GM18873 (cell line): ENCODE measurements at regions not wholly inside any gene's neighbourhood (a gene's known extent, or its start where the extent isn't known, plus 50 kb on each side); places are given as distances from the start of the nearest gene placed in this dataset.
"Not testable (repeated sequence)": the region's sequence is repeated elsewhere in the genome, so short reads cannot be mapped to it uniquely, and the experiment has no call there.

ENCODE experiments used
- ATAC-seq: cut with Tn5 transposase; IDR thresholded peaks from one replicate; pipeline ENCODE4 v1.9.1; 2021; ENCODE audit warnings: mild to moderate bottlenecking, moderate library complexity, moderate number of reproducible peaks; ENCODE audit not compliant: unreplicated experiment, low FRiP score

DNA sequence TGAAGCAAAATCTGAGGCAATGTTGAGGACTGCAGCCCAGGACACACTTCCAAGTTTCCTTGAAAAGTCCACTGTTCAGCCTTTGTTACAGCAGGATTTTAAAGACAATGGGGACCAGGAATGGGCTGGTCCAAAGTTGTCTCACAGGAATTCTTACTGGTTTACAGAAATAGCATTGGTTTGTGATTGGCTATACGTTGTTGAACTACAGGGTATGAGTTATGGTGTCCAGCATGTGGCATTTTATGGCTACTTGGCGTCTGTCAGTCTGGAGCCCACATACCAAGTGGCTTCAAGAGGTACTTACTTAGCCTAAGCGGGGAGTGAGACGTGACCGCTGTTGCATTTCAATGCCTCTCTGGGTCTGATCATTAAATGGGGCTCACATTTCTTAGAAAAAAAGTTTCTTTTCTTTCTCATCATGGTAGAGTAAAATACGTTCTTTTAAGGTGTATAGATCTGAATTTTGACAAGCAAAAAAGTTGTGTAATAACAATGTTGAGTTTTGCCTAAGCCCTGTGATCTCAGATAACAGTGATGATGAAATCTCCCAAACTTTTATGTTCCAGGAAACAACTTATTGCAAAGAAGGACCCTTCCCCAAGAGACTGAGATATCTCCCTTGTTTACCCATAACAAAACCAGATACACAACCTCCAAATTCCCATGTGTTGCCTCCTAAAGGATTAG lies 100.0 kb upstream of the TRIM24 start:
- ATAC-seq, result no peak

GRCh38 chr7:138363721-138364120 lies 96.3 kb upstream of the TRIM24 start:
- ATAC-seq, result no peak

GRCh38 chr7:138366137-138366536 lies 93.9 kb upstream of the TRIM24 start:
- not testable (repeated sequence) for ATAC-seq

- ATAC-seq, result not testable (repeated sequence)
Observed at GRCh38 chr7:138366676-138367075, 93.4 kb upstream of the TRIM24 start.

DNA sequence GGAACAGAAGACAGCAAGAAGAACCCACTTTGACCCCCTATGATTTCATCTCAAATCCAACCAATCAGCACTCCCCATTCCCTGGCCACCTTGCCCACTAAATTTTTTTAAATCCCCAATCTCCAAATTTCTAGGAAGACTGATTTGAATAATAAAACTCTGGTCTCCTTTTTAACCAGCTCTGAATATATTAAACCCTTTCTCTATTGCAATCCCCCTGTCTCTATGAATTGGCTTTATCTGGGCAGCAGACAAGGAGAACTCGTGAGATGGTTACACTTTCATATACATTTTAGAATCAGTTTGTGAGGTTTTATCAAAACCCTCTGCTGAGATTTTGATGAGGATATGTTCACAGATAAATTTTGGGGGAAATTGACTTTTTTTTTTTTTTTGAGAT lies 90.3 kb upstream of the TRIM24 start:
- ATAC-seq, result no peak

- ATAC-seq, result no peak
Observed at GRCh38 chr7:138370956-138371355, 89.1 kb upstream of the TRIM24 start.

DNA sequence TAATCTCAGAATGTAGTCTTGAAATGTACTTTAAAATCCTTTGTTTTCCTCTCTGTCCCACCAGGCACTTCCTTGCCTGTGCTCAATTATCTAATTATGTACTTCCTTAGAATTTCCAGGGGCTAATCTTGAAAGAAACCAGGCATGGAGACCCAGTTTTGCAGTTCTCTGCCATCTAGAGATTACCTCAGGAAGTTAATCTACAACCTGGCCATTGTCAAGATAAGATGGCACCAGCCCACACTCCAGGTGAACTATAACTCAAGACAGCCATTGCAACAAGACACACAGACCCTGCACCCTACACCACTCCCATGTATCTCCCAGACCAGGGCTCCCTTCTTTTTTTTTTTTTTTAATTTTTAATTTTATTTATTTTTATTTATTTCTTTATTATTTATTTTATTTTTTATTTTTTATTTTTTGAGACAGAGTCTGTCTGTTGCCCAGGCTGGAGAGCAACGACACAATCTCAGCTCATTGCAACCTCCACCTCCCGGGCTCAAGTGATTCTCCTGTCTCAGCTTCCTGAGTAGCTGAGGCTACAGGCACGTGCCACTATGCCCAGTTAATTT lies 85.9 kb upstream of the TRIM24 start:
- no peak for ATAC-seq

GRCh38 chr7:138377306-138377705 lies 82.8 kb upstream of the TRIM24 start:
- no peak for ATAC-seq

DNA sequence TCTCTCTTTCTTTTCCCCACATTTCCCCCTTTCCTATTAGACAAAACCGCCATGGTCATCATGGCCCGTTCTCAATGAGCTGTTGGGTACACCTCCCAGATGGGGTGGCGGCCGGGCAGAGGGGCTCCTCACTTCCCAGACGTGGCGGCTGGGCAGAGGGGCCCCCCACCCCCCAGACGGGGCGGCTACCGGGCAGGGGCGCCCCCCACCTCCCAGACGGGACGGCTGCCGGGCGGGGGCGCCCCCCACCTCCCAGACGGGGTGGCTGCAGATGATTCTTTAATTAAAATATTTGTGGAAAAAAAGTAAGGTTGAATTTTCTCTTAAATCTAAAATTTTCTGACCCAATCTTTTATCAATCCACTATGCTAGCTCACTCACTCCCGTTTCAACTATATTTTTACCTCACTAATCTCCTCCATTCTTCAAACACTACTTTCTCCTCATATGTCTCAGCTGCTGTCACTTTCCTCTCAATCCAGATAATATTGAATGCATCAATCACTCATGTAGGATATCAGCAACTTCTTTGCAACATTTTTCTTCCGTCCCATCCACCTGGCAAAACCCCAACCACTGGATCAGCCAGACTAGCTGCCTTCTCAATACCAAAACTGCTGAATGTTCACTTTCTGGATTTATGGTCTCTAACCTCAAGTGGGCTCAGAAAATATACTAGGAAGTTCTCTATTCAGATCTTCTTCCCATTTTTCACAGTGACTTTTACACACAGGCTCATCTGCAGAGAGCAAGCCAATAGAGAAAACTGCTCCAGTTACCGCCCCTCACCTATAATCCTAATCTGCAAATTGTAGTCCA lies 81.1 kb upstream of the TRIM24 start:
- ATAC-seq, result no peak

DNA sequence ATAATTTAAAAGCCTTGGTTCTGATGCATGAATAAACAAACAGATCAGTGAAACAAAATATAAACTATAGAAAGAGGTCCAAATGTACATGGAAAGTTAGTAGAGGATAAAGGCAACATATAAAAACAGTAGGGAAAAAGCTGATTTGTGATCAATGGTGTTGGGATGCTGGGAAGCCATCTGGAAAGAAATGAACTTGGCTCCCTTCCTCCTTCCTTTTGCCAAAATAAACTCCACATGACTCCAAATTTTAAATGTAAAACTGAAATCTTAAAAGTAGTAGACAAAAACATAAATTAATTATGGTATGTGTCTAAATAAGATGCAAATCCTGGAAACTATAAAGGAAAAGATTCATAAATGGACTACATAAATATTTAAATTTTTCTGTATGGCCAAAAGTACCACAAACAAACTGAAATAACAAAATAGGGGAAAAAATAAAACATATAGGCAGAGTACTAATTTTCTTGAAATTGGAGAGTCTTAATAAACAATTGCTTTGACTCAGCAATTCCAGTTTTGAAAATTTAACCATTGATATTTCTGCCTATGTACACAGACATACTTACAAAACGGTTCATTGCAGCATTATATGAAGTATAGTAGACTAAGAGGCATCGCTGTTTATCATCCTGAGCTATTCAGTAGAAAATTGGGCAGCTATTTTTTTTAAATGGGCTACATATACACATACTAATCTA lies 77.0 kb upstream of the TRIM24 start:
- no peak for ATAC-seq

DNA sequence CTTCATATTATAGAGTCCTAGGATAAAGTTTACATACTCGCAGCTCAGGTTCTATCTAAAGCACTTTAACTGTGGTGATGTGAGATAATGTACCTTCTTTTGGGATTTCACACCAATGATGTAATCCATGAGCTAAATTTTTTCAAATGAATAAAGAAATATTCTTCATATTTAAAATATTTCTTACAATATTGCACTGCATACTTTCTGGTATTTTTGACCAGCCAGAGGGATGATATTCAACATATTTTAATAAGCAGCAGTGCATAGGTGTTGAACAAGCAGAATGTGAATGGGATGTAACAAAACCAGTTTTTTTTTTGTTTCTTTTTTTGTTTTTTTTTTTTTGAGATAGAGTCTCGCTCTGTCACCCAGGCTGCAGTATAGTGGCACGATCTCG lies 73.2 kb upstream of the TRIM24 start:
- ATAC-seq, result no peak

DNA sequence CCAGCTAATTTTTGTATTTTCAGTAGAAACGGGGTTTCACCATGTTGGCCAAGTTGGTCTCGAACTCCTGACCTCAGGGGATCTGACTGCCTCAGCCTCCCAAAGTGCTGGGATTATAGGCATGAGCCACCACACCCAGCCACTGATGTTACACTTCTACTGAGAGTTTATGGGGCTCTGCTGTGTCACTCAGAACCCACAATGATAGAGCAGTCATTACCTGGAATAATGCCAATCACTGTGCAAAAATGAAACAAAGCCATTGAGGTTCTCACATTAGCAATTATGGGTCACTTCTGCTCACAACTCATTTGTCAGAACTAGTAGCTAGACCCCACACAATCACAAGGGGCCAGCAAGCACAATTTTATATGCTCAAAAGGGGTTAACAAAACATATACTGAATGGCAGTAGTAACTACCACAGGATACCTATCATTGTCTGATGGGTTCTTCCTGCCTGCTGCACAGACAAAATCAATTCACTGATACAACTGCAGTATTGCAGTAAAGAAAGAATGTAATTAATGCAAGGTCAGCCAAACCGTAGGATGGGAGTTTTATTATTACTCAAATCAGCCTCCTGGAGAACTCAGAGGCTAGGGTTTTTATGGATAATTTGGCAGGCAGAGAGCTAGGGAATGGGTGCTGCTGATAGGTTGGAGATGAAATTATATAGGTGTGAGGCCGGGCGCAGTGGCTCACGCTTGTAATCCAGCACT lies 72.1 kb upstream of the TRIM24 start:
- ATAC-seq, result no peak

DNA sequence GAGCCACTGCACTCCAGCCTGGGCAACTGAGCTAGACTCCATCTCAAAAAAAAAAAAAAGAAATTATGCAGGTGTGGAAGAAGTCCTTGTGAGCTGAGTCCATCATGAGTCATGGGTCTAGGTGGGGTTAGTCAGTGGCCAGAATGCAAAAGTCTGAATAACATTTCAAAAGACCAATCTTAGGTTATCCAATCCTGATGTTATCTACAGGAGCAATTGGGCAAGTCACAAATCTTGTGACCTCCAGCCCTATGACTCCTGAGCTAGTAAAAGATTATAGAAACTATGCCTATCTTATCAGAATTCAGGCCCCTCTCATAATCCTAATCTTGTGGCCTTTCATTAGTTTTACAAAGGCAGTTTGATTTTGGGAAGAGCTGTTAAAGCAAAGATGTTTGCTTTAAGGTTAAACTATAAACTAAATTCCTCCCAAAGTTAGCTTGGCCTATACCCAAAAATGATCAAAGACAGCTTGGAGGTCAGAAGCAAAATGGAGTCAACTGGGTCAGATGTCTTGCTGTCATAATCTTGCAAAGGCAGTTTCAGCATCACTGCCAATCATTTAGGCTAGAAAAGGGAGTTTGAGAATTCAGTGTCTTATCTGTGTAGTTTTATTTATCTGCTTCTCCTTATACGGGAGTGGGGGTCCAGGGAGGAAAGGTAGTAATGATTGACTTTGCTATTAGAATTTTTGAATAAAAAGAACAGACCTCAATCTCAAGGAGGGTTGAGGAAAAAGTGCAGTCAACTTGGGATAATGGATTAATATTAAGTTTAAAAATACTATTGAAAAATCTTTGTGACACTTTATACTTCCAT lies 71.2 kb upstream of the TRIM24 start:
- ATAC-seq, result no peak

GRCh38 chr7:138395763-138396162 lies 64.3 kb upstream of the TRIM24 start:
- ATAC-seq, result no peak

DNA sequence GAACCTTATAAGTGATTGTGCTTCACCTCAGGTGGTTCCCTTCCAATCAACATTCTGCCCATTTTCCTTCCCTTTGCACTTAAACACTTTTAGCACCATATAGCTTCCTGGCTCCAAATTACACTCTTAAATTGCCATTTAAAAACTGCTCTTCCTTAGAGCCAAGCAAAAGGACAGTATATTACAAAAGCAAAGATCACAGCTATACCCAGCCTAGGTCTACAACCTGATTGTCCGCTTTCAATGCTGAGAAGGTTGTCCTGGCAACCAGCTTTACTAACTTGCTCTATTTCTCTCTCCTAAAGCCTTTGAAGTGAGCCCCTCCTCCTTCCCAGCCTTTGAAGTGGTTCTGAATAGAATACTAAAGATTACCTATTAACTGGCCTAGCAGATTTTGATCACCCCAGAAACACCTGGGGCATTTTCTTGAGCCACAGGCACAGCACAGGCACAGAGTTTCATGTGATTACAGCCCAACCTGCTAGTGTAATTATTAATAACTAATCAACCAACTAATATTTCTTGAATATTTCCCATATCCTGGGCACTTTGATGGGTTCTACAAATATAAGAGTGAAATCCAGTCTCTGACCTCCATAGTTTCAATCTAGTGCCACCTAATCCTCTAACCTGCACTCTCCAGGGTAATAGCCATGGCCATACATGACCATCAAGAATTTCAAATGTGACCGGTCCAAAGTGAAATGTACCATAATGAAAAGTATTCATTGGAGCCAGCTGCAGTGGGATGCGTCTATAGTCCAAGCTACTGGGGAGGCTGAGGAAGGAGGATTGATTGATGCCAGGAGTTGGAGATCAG lies 63.6 kb upstream of the TRIM24 start:
- ATAC-seq, result peak; percentile 96

DNA sequence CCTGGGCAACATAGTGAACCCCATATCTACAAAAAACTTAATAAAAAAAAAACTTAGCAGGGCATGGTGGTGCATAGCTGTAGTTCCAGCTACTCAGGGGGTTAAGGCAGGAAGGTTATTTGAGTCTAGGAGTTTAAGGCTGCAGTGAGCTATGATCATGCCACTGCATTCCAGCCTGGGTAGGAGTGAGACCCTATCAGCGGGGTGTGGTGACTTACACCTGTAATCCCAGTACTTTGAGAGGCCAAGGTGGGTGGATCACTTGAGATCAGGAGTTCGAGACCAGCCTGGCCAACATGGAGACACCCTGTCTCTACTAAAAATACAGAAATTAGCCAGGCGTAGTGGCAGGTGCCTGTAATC lies 63.0 kb upstream of the TRIM24 start:
- not testable (repeated sequence) for ATAC-seq

DNA sequence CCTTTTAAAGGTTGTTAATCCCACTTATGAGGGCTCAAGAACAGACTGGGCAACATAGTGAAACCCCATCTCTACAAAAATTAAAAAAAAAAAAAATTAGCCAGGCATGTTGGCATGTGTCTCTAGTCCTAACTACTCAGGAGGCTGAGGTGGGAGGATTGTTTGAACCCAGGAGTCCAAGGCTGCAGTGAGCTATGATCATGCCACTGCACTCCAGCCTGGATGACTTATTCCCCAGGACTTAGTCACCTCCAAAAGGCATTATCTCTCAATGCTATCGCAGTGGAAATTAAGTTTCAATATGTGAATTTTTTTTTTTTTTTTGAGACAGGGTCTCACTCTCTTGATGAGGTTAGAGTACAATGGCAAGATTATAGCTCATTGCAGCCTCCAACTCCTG lies 61.2 kb upstream of the TRIM24 start:
- ATAC-seq, result no peak

- ATAC-seq, result no peak
Observed at GRCh38 chr7:138400400-138400886, 59.6 kb upstream of the TRIM24 start.

GRCh38 chr7:138402749-138403148 lies 57.3 kb upstream of the TRIM24 start:
- no peak for ATAC-seq
